GM18519 (cell line): ENCODE measurements at regions not wholly inside any gene's neighbourhood (a gene's known extent, or its start where the extent isn't known, plus 50 kb on each side); places are given as distances from the start of the nearest gene placed in this dataset.

Experiments used
- ATAC-seq: cut with Tn5 transposase; IDR thresholded peaks from one replicate; pipeline ENCODE4 v1.9.1; 2021; ENCODE audit warnings: mild to moderate bottlenecking, moderate library complexity; ENCODE audit not compliant: unreplicated experiment, low FRiP score

DNA sequence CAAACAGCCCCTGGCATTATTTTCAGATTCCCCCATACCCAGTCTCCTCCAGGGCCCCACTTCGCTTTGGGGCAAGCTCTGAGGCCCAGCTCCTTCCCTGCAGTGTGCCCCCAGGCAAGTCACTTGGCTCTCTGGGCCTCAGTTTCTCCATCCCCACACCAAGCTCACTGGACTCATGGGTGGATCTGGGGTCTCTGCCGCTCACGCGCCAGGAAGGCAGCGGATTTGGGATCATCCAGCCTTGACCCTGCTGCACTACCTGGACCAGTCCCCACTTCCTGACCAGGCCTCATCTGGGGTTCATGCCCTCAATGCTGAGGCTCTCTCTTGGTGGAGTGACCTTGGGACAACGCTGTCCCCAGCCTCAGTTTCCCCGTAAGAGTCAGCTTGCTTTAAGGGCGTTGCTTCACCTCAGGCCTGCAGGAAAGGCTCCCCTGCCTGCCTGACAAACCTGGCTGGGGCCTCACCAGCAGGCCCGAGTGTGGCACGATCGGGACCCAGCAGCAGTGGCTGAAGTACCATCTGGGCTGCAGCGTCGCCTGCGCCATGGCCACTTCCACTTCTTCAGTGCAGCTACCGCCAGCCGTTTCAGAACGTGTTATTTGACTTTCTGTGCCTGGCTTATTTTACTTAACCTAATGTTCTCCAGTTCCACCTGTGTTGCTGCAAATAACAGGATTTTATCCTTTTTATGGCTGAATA, 519.6 kb upstream of the SEMA6A start:
- ATAC-seq, result no peak

DNA sequence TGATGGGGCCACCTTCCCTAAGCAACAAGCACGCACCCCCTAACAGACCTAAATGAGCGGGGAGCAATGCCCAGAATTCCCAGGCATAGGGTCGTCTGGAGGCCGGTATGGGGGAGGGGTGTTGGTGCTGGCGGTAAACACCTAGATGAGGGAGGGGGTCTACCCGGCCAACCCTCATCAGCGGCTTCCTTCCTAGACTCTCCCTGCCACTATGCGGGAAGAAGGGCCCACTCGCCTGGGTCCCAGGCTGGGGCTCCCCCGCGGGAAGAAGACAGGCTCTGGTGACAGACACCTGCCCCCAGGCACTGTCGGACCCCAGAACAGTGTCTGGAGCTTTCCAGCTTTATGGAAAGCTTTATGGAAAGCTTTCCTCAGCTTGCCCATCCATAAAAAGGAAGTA, 519.0 kb upstream of the SEMA6A start:
- no peak for ATAC-seq

DNA sequence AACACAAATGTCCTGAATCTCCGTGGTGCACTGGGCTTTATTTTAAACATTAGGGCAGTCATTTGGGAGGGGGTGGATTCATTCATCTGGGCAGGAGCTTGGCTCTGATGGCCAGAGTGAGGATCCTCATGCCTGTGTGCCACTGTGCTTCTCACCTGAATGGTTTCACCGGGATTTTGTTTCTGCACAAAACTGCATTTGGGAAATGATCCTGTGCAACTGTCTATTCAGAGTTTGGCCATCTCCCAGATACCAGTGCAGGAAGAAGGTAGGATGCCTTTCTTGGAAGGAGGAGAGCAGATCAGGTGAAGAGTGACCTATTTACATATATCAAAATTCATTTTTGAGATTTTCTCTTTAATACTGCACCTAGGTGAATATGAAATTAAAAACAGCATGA, 514.4 kb upstream of the SEMA6A start:
- ATAC-seq, result no peak

GRCh38 chr5:117088176-117088575, 513.6 kb upstream of the SEMA6A start:
- ATAC-seq, result no peak

DNA sequence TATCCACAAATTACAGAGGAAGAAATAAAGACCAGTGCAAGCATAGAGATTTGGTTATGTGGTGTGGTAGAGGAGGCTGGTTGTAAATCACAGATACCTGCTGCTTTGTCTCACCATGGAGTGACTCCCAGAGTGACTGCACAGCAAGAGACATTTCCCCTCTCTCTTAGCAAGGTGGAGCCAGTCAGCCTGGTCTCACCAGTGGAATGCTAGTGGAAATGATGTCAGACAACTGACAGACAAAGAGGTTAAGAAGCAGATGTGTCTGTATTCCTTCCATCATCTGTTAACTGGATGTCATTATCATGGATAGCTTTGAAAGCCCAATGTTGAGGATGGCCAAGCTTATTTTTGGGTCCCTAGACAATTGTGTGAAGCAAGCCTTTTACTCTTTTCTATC, 509.4 kb upstream of the SEMA6A start:
- no peak for ATAC-seq

- ATAC-seq, result no peak
These were observed 508.4 kb upstream of the SEMA6A start for GRCh38 chr5:117082977-117083376.

GRCh38 chr5:117077142-117077541, 502.5 kb upstream of the SEMA6A start:
- no peak for ATAC-seq

DNA sequence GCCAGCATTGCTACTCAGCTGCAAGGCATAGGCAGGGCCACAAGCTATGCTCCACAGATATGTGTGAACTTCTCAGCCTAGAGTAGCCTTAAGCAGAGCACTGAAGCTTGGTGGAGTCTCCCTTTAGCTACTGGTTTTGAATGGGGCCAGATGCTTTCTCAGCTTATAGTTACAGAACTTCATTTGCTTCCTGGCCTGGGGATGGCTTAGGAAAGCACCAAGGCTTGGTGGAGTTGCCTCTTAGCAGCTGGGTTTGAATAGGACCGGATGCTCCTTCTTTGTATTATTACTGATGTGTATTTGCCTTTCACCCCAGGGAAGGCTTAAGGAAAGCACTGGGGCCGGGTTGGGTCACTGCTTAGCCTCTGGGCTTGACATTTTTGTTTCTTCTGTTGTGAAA, 497.8 kb upstream of the SEMA6A start:
- ATAC-seq, result no peak

- ATAC-seq, result no peak
These were observed 491.2 kb upstream of the SEMA6A start for GRCh38 chr5:117065800-117066199.

GRCh38 chr5:117065161-117065560, 490.5 kb upstream of the SEMA6A start:
- no peak for ATAC-seq

GRCh38 chr5:117060099-117060498, 485.5 kb upstream of the SEMA6A start:
- no peak for ATAC-seq

- no peak for ATAC-seq
These were observed 484.1 kb upstream of the SEMA6A start for GRCh38 chr5:117058740-117059139.

- ATAC-seq, result no peak
These were observed 480.9 kb upstream of the SEMA6A start for GRCh38 chr5:117055517-117055916.

- ATAC-seq, result no peak
These were observed 480.3 kb upstream of the SEMA6A start for GRCh38 chr5:117054911-117055310.

DNA sequence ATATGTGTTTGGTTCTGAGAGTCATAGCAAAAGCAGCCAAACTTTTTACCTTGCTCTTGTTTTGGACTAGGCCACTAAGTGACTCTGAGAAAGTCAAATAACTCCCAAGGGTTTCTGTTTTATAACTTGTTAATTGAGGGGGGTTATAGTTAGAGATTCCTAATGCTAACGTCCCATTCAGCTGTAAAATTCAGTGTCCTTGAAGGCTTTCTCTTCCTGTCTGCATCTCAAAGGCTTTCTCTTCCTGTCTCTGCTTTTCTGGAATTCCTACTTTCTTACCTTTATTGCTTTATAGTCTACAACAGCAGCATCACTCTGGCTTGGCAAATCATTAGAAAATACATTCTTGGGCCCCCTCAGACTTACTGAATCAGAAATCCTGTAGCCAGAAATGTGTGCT, 479.5 kb upstream of the SEMA6A start:
- no peak for ATAC-seq

DNA sequence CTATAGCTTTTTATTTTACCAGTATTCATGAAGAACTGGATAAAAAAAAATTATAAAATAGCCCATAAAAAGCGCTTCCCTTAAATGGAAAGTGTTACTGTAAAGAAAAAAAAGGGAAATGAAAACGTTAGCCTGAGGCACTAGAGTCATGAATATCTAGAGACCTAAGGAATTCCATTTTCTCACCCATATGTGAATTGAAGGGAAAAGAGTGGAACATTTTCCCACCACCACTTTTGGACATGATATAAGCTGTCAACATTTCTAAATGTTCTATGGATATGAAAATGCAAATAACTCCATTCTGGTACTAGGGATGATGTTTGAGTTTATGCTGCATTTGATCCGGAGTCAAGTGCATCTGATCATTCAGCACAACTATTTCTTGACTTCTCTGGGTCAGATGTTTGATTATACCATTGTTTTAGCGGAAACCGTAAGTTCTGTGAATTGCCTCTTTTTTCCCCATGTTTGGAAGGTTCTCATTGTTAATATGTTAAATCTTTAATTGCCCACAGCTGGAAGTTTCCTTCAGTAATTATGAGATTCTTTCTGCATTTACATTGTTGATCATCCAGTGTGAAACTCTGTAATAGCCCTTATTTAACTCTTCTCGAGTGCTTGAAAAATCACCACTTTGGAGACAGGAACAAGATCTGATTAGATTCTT, 467.4 kb upstream of the SEMA6A start:
- no peak for ATAC-seq

- no peak for ATAC-seq
These were observed 464.4 kb upstream of the SEMA6A start for GRCh38 chr5:117039035-117039434.

DNA sequence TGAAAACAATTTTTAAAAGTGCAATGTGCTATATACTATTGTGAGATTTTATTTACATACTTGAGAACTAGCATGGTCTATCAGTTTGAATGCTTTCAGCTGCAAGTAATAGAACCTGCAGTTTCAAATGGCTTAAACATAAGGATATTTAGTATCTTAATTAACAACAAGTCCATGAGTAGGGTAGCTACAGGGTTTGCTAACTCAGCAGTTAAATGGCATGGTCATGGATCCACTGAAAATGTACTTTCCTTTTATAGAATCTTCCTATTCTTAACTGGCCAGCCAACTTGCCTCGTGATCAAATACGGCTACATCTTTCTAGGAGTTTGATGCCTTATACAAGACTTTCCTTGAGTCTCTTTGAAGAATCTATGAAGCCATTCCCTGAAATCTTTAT, 452.8 kb upstream of the SEMA6A start:
- ATAC-seq, result no peak

- ATAC-seq, result no peak
These were observed 446.4 kb upstream of the SEMA6A start for GRCh38 chr5:117020999-117021398.

DNA sequence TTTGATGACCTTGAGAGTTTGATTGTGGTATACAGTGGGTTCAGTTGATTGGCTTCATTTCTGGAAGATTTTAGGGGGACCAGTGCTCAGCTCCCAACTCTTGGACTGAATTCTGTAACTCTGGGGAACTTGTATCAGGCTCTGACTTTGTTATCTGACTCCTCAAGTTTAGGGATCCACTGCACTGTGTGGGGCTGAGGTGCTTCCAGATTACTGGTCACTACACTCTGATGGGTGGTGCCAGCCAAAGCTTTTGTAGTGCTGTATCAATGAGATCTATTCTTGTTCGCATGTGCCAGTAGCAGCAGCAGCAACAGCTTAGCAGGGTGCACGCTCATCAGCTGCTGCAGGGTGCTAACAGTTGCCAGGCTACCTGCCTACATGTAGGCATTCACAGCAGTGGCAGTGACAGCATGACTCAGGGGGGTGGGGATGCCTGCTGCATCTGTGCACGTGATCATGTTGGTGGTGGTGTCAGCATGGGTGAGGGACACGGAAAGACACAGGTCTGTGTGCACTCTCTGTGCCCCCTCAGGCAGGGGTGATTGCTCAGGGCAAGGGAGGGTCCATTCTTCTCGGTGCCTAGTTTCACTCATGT, 438.8 kb upstream of the SEMA6A start:
- no peak for ATAC-seq

- no peak for ATAC-seq
These were observed 436.0 kb upstream of the SEMA6A start for GRCh38 chr5:117010574-117010973.

GRCh38 chr5:116998024-116998423, 423.4 kb upstream of the SEMA6A start:
- ATAC-seq, result no peak
